ENCODE measurements at regions not wholly inside any gene's neighbourhood (a gene's known extent, or its start where the extent isn't known, plus 50 kb on each side); places are given as distances from the start of the nearest gene placed in this dataset.

- intact Hi-C loops (cut with DNase I): no loop called here
Observed at GRCh38 chr2:220857368-220857767, 714.7 kb downstream of the EPHA4 start.

GRCh38 chr2:220858101-220858500, 714.0 kb downstream of the EPHA4 start:
- no peaks in the 10 kb centered on the region for H3K4me1 ChIP-seq (replicated peaks in 1 of 2)
- H3K36me3 ChIP-seq (replicated peaks in 1 of 2): no peaks in the 10 kb centered on the region
- 88 to 94% (median 93%) methylated on average over 2 of the region's 2 CpGs for WGBS, 4 donors
- no peak for DNase-seq
- no peak for TF ChIP-seq POLR2A (IDR thresholded peaks at IDR 0.05)
- TF ChIP-seq CTCF (IDR thresholded peaks at IDR 0.05): no peak
- no peak overlapping the region for H3K4me3 ChIP-seq
- intact Hi-C loops (cut with DNase I): no loop called here
- H3K27ac ChIP-seq: no peak overlapping the region
- H3K27me3 ChIP-seq: no peaks in the 10 kb centered on the region
- no peaks in the 10 kb centered on the region for H3K9me3 ChIP-seq (replicated peaks in 1 of 3)

More at GRCh38 chr2:220857368-220857767, 714.7 kb downstream of the EPHA4 start:
- Histone ChIP-seq H3K4me1 (replicated peaks in 1 of 2) (no peaks in the 10 kb centered on the region), H3K4me3 (no peak overlapping the region), H3K9me3 (replicated peaks in 1 of 3) (no peaks in the 10 kb centered on the region), H3K27me3 (no peaks in the 10 kb centered on the region), H3K36me3 (replicated peaks in 1 of 2) (no peaks in the 10 kb centered on the region), H3K27ac (no peak overlapping the region)
- TF ChIP-seq CTCF (IDR thresholded peaks at IDR 0.05) (no peak), POLR2A (IDR thresholded peaks at IDR 0.05) (no peak)
- WGBS, 4 donors: 10 to 50% (median 28%) methylated on average over 1 of the region's 1 CpG
- peak in 3 of 7 donors; percentile 12 to 32 (median 31) for DNase-seq

GRCh38 chr2:220871909-220872308, 700.2 kb downstream of the EPHA4 start:
- WGBS, 4 donors: 92 to 95% (median 93%) methylated on average over 6 of the region's 6 CpGs
- no peak for TF ChIP-seq CTCF (IDR thresholded peaks at IDR 0.05)
- intact Hi-C loops (cut with DNase I): no loop called here

GRCh38 chr2:220876080-220876824, 695.9 kb downstream of the EPHA4 start:
- intact Hi-C loops (cut with DNase I): no loop called here
- TF ChIP-seq POLR2A (IDR thresholded peaks at IDR 0.05) (no peak), CTCF (IDR thresholded peaks at IDR 0.05) (no peak)
- Histone ChIP-seq H3K27me3 (no peaks in the 10 kb centered on the region), H3K4me3 (no peak overlapping the region), H3K27ac (no peak overlapping the region), H3K9me3 (replicated peaks in 1 of 3) (no peaks in the 10 kb centered on the region), H3K4me1 (replicated peaks in 1 of 2) (no peaks in the 10 kb centered on the region), H3K36me3 (replicated peaks in 1 of 2) (no peaks in the 10 kb centered on the region)
- no peak for DNase-seq
- 36 to 47% (median 38%) methylated on average over 3 of the region's 3 CpGs for WGBS, 4 donors

More at GRCh38 chr2:220871909-220872308, 700.2 kb downstream of the EPHA4 start:
- H3K9me3 ChIP-seq (replicated peaks in 1 of 3): no peaks in the 10 kb centered on the region
- no peaks in the 10 kb centered on the region for H3K4me1 ChIP-seq (replicated peaks in 1 of 2)
- no peaks in the 10 kb centered on the region for H3K27me3 ChIP-seq
- no peak overlapping the region for H3K4me3 ChIP-seq
- H3K27ac ChIP-seq: no peak overlapping the region
- H3K36me3 ChIP-seq (replicated peaks in 1 of 2): no peaks in the 10 kb centered on the region
- DNase-seq: no peak
